Calu3 (cell line): ENCODE measurements at regions not wholly inside any gene's neighbourhood (a gene's known extent, or its start where the extent isn't known, plus 50 kb on each side); places are given as distances from the start of the nearest gene placed in this dataset.

Source experiments
- BruUV-seq: library from RNA; stranded (reverse); fragments of 400-500 nt; replicated peaks from 2 replicates; lab custom pipeline; 2021; lab: Mats Ljungman, UMichigan
- CTCF ChIA-PET: fragments of 300-600 bp; sonication (Branson Sonifier 250); formaldehyde crosslinking; loops from one replicate; lab custom pipeline; 2022; ENCODE audit warnings: antibody characterized with exemption; lab: Charles Lee
- DNase-seq: peaks from one replicate; pipeline ENCODE4 v3.0.0; 2022
- H3K27ac Mint-ChIP-seq: one replicate; pipeline ENCODE4 v1.8.0; 2022; ENCODE audit warnings: mixed read lengths; ENCODE audit not compliant: unreplicated experiment
- H3K27me3 Mint-ChIP-seq: one replicate; pipeline ENCODE4 v1.8.0; 2022; ENCODE audit warnings: mixed read lengths; ENCODE audit not compliant: unreplicated experiment
- H3K36me3 Mint-ChIP-seq: one replicate; pipeline ENCODE4 v1.8.0; 2022; ENCODE audit warnings: mild to moderate bottlenecking, moderate library complexity, mixed read lengths; ENCODE audit not compliant: insufficient read depth, unreplicated experiment
- H3K4me1 Mint-ChIP-seq: one replicate; pipeline ENCODE4 v1.8.0; 2022; ENCODE audit warnings: mild to moderate bottlenecking, low read depth, mixed read lengths; ENCODE audit not compliant: unreplicated experiment
- H3K4me3 Mint-ChIP-seq: one replicate; pipeline ENCODE4 v1.8.0; 2022; ENCODE audit warnings: mild to moderate bottlenecking, low read depth, moderate library complexity, mixed read lengths; ENCODE audit not compliant: unreplicated experiment
- H3K9me3 Mint-ChIP-seq: one replicate; pipeline ENCODE4 v1.8.0; 2022; ENCODE audit warnings: low read depth, mixed read lengths; ENCODE audit not compliant: unreplicated experiment
- intact Hi-C: fragments of 100-400 bp; cut with micrococcal nuclease; formaldehyde crosslinking; loops from one replicate; pipeline ENCODE4 v1.10.0; 2022; ENCODE audit not compliant: unreplicated experiment
- TF ChIP-seq, protein P1 (sequence below): fragments of 200-600 bp; IDR thresholded peaks from one replicate; pipeline ENCODE4 v1.8.0; 2022; ENCODE audit warnings: antibody characterized with exemption; ENCODE audit not compliant: unreplicated experiment

GRCh38 chr18:37944700-37945270 lies 379.2 kb upstream of the CELF4 start:
- BruUV-seq = no TSS peak
- no peak for DNase-seq
- no peak overlapping the region for H3K4me3 Mint-ChIP-seq
- TF ChIP-seq, protein P1, sequence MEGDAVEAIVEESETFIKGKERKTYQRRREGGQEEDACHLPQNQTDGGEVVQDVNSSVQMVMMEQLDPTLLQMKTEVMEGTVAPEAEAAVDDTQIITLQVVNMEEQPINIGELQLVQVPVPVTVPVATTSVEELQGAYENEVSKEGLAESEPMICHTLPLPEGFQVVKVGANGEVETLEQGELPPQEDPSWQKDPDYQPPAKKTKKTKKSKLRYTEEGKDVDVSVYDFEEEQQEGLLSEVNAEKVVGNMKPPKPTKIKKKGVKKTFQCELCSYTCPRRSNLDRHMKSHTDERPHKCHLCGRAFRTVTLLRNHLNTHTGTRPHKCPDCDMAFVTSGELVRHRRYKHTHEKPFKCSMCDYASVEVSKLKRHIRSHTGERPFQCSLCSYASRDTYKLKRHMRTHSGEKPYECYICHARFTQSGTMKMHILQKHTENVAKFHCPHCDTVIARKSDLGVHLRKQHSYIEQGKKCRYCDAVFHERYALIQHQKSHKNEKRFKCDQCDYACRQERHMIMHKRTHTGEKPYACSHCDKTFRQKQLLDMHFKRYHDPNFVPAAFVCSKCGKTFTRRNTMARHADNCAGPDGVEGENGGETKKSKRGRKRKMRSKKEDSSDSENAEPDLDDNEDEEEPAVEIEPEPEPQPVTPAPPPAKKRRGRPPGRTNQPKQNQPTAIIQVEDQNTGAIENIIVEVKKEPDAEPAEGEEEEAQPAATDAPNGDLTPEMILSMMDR = no peak
- peaks cover 9% of the 10 kb centered on the region for H3K9me3 Mint-ChIP-seq
- intact Hi-C loops = no loop called here
- H3K4me1 Mint-ChIP-seq = no peaks in the 10 kb centered on the region
- no peak overlapping the region for H3K27ac Mint-ChIP-seq
- H3K27me3 Mint-ChIP-seq = no peaks in the 10 kb centered on the region
- CTCF ChIA-PET = no interaction called here
- H3K36me3 Mint-ChIP-seq = no peaks in the 10 kb centered on the region

GRCh38 chr18:37937287-37937686 lies 371.7 kb upstream of the CELF4 start:
- DNase-seq = no peak
- H3K36me3 Mint-ChIP-seq = no peaks in the 10 kb centered on the region
- no TSS peak for BruUV-seq
- intact Hi-C loops = no loop called here
- no peak overlapping the region for H3K27ac Mint-ChIP-seq
- H3K27me3 Mint-ChIP-seq = no peaks in the 10 kb centered on the region
- peaks cover 9% of the 10 kb centered on the region for H3K9me3 Mint-ChIP-seq
- CTCF ChIA-PET = interaction anchor here (0.9 kb wide), 1 partner anchor 9 kb away, joined by 3 read pairs; no protein-coding TSS in a partner anchor
- H3K4me3 Mint-ChIP-seq = no peak overlapping the region
- TF ChIP-seq, protein P1 = no peak
- no peaks in the 10 kb centered on the region for H3K4me1 Mint-ChIP-seq

GRCh38 chr18:37935086-37935485 lies 369.5 kb upstream of the CELF4 start:
- CTCF ChIA-PET = no interaction called here
- Mint-ChIP-seq H3K27me3 (no peaks in the 10 kb centered on the region), H3K4me1 (no peaks in the 10 kb centered on the region), H3K9me3 (peaks cover 9% of the 10 kb centered on the region), H3K27ac (no peak overlapping the region), H3K4me3 (no peak overlapping the region), H3K36me3 (no peaks in the 10 kb centered on the region)
- intact Hi-C loops = no loop called here
- DNase-seq = no peak
- TF ChIP-seq, protein P1 = no peak
- no TSS peak for BruUV-seq

DNA sequence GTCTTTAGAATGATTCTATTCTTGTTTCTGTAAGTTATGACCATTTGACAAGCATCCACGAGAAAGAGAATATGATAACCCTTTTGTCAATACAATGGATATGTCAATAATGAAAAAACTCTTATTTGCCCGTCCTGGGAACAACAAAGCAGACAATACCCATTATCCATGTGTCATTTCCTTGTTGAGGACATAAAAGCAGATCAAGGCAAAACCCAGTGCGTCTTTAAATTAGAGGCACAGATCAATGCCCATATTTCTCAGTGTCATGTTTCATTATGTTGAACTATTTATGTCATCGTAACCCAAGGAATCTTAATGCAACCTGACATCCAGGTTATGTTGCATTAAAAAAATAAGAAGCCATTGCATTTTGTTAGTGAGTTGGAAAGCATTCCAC lies 365.0 kb upstream of the CELF4 start:
- no peak for DNase-seq
- intact Hi-C loops = no loop called here
- Mint-ChIP-seq H3K4me3 (no peak overlapping the region), H3K9me3 (peaks cover 6% of the 10 kb centered on the region), H3K27me3 (no peaks in the 10 kb centered on the region), H3K27ac (no peak overlapping the region), H3K36me3 (no peaks in the 10 kb centered on the region), H3K4me1 (no peaks in the 10 kb centered on the region)
- BruUV-seq = no TSS peak
- CTCF ChIA-PET = no interaction called here
- TF ChIP-seq, protein P1 = no peak
